Mesothelial cell of epicardium (in vitro differentiated cells): ENCODE measurements at regions not wholly inside any gene's neighbourhood (a gene's known extent, or its start where the extent isn't known, plus 50 kb on each side); places are given as distances from the start of the nearest gene placed in this dataset.

Source experiments
- DNase-seq, 2 experiments: peaks; one replicate each; pipeline ENCODE4 v3.0.0; 2021; ENCODE audit warnings: low spot score in 2 of 2; ENCODE audit not compliant: unreplicated experiment in 2 of 2
- H3K27ac Mint-ChIP-seq: 2 replicates; pipeline ENCODE4 v1.8.0; 2021; ENCODE audit warnings: mixed read lengths
- H3K27me3 Mint-ChIP-seq: 2 replicates; pipeline ENCODE4 v1.8.0; 2021; ENCODE audit warnings: low read depth, mixed read lengths
- H3K36me3 Mint-ChIP-seq: 2 replicates; pipeline ENCODE4 v1.8.0; 2021; ENCODE audit warnings: mixed read lengths
- H3K4me1 Mint-ChIP-seq: 2 replicates; pipeline ENCODE4 v1.8.0; 2021; ENCODE audit warnings: mixed read lengths
- H3K4me3 Mint-ChIP-seq: 2 replicates; pipeline ENCODE4 v1.8.0; 2021; ENCODE audit warnings: mild to moderate bottlenecking, moderate library complexity, mixed read lengths
- H3K9me3 Mint-ChIP-seq: 2 replicates; pipeline ENCODE4 v1.8.0; 2021; ENCODE audit warnings: mixed read lengths
- TF ChIP-seq, protein P1 (sequence below): fragments of 200-600 bp; sonication (generic); IDR thresholded peaks from one replicate; pipeline ENCODE4 v1.5.0; 2021; ENCODE audit warnings: antibody characterized with exemption; ENCODE audit not compliant: unreplicated experiment

- TF ChIP-seq, protein P1, sequence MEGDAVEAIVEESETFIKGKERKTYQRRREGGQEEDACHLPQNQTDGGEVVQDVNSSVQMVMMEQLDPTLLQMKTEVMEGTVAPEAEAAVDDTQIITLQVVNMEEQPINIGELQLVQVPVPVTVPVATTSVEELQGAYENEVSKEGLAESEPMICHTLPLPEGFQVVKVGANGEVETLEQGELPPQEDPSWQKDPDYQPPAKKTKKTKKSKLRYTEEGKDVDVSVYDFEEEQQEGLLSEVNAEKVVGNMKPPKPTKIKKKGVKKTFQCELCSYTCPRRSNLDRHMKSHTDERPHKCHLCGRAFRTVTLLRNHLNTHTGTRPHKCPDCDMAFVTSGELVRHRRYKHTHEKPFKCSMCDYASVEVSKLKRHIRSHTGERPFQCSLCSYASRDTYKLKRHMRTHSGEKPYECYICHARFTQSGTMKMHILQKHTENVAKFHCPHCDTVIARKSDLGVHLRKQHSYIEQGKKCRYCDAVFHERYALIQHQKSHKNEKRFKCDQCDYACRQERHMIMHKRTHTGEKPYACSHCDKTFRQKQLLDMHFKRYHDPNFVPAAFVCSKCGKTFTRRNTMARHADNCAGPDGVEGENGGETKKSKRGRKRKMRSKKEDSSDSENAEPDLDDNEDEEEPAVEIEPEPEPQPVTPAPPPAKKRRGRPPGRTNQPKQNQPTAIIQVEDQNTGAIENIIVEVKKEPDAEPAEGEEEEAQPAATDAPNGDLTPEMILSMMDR, result no peak
Observed at GRCh38 chr3:117172426-117172825, 462.8 kb downstream of the TUSC7 start.

DNA sequence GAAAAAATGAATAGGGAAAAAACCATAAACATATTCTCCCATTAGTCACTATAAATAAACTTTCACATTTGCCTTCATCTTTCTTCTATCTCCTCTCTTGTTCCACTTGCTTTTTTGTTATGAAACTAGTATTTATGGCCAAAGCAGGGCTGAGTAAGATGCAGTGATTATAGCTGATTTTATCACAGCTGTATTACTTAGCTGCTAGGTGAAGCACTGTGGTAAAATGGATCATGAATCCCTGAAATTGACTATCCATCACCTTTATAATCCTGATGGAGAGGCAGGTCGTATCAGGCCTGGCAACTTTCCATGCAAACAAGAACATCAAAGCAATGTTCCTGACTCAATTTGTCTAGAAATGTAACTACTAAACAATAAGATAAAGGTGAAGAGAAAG, 471.6 kb downstream of the TUSC7 start:
- H3K4me1 Mint-ChIP-seq, result peaks cover 6% of the 10 kb centered on the region

More at GRCh38 chr3:117172426-117172825, 462.8 kb downstream of the TUSC7 start:
- no peak overlapping the region for H3K4me3 Mint-ChIP-seq
- peaks cover under 1% of the 10 kb centered on the region for H3K9me3 Mint-ChIP-seq
- peaks cover 30% of the 10 kb centered on the region for H3K4me1 Mint-ChIP-seq
- no peak overlapping the region for H3K27ac Mint-ChIP-seq
- H3K27me3 Mint-ChIP-seq, result no peaks in the 10 kb centered on the region
- DNase-seq, result no peak
- no peaks in the 10 kb centered on the region for H3K36me3 Mint-ChIP-seq

DNA sequence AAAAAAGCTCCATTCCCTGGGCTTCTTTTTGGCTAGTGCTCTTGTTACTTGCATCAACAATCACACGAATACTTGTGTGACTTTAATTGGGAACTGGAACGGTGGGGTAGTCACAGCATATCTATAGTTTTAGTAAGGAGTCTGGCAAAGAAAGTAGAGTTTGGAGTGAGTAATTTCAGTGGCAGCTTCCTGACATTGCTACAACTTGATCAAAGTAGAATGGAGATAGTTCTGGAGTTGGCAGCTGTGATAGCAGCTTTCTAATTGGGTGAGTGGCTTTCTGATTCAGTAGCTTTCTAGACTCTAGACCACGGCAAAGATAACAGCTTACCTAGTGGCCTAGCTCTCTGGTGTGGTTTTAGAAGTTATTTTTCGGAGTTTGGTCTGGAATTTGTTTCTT, 475.0 kb downstream of the TUSC7 start:
- peaks cover 7% of the 10 kb centered on the region for H3K4me1 Mint-ChIP-seq
- H3K4me3 Mint-ChIP-seq, result no peak overlapping the region
- no peak for DNase-seq
- H3K27me3 Mint-ChIP-seq, result no peaks in the 10 kb centered on the region
- peaks cover 4% of the 10 kb centered on the region for H3K36me3 Mint-ChIP-seq
- H3K9me3 Mint-ChIP-seq, result peaks cover 22% of the 10 kb centered on the region
- no peak overlapping the region for H3K27ac Mint-ChIP-seq
- TF ChIP-seq, protein P1, result no peak

More for the DNA sequence above, 471.6 kb downstream of the TUSC7 start:
- Mint-ChIP-seq H3K9me3 (peaks cover 12% of the 10 kb centered on the region), H3K27me3 (no peaks in the 10 kb centered on the region), H3K36me3 (no peaks in the 10 kb centered on the region), H3K27ac (no peak overlapping the region), H3K4me3 (no peak overlapping the region)
- TF ChIP-seq, protein P1, result no peak
- DNase-seq, result no peak

DNA sequence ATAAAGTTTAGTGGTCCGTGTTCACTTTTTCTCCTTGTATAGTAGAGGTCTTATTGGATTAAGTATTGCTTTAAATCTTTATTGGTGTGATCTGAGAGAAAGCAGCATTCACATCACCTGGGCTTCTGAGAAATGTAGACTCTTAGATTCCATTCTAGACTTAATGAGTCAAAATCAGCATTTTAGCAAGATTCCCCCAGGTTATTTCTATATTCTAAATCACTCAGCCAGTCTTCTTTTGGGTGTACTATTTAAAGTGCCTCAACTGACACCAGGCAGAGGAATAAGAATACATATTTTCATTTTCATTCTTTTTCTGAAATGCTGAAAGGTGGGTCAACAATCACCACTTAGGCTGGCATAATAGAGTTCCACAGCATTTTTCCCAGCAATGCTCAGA, 481.7 kb downstream of the TUSC7 start:
- DNase-seq, result no peak
- TF ChIP-seq, protein P1, result no peak
- H3K9me3 Mint-ChIP-seq, result peaks cover 16% of the 10 kb centered on the region
- peaks cover 4% of the 10 kb centered on the region for H3K36me3 Mint-ChIP-seq
- H3K4me3 Mint-ChIP-seq, result no peak overlapping the region
- peaks cover 1% of the 10 kb centered on the region for H3K4me1 Mint-ChIP-seq
- H3K27ac Mint-ChIP-seq, result no peak overlapping the region
- no peaks in the 10 kb centered on the region for H3K27me3 Mint-ChIP-seq

DNA sequence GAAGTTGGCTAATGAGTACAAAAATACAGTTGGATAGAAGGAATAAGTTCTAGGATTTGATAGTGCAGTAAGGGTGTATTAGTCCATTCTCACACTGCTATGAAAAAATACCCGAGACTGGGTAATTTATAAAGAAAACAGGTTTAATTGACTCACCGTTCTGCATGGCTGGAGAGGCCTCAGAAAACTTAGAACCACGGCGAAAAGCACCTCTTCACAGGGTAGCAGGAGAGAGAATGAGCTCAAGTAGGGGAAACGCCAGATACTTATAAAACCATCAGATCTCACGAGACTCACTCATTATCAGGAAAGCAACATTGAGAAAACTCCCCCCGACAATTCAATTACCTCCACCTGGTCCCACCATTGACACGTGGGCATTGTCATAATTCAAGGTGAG, 483.3 kb downstream of the TUSC7 start:
- Mint-ChIP-seq H3K9me3 (peaks cover under 1% of the 10 kb centered on the region), H3K4me3 (no peak overlapping the region), H3K4me1 (peaks cover 1% of the 10 kb centered on the region), H3K36me3 (no peaks in the 10 kb centered on the region), H3K27ac (no peak overlapping the region), H3K27me3 (no peaks in the 10 kb centered on the region)
- TF ChIP-seq, protein P1, result no peak
- DNase-seq, result no peak

DNA sequence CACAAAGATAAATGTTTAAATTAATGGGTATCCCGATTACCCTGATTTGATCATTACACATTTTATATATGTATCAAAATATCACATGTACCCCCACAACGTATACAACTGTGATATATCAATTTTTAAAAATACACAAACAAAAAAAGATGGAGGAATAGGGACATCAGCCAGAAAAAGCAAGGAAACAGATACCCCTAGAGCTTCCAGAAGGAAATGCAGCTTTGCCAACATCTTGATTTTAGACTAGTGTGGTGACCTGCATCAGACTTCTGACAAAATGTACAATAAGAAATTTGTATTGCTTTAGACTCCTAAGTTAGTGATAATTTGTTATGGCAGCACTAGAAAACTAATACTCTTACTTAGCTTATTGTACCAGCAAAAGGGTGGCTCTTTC, 483.8 kb downstream of the TUSC7 start:
- Mint-ChIP-seq H3K9me3 (no peaks in the 10 kb centered on the region), H3K27me3 (no peaks in the 10 kb centered on the region), H3K27ac (no peak overlapping the region), H3K4me3 (no peak overlapping the region), H3K4me1 (peaks cover 1% of the 10 kb centered on the region), H3K36me3 (no peaks in the 10 kb centered on the region)
- TF ChIP-seq, protein P1, result no peak
- no peak for DNase-seq
